Stomach smooth muscle (tissue), 2 donors: ENCODE measurements at regions not wholly inside any gene's neighbourhood (a gene's known extent, or its start where the extent isn't known, plus 50 kb on each side); places are given as distances from the start of the nearest gene placed in this dataset.

Experiments
- H3K27ac ChIP-seq: one replicate; pipeline ENCODE4 v1.7.0; 2013; ENCODE audit warnings: mild to moderate bottlenecking, low read length, inconsistent platforms
- H3K27me3 ChIP-seq, 2 donors: one replicate each; pipeline ENCODE4 v1.7.0; 2013; ENCODE audit warnings: low read length in 2 of 2; ENCODE audit not compliant: insufficient read depth in 2 of 2, control insufficient read depth in 1 of 2
- H3K36me3 ChIP-seq, 2 donors: one replicate each; pipeline ENCODE4 v1.7.0; 2013; ENCODE audit warnings: low read length in 2 of 2; ENCODE audit not compliant: control insufficient read depth in 2 of 2, insufficient read depth in 2 of 2
- H3K4me1 ChIP-seq: one replicate; pipeline ENCODE4 v1.7.0; 2013; ENCODE audit warnings: low read length; ENCODE audit not compliant: control insufficient read depth, insufficient read depth
- H3K4me3 ChIP-seq, 2 donors: one replicate each; pipeline ENCODE4 v1.7.0; 2013; ENCODE audit warnings: low read length in 2 of 2
- H3K9ac ChIP-seq, 2 donors: one replicate each; pipeline ENCODE4 v1.7.0; 2013; ENCODE audit warnings: low read length in 2 of 2, mild to moderate bottlenecking in 1 of 2
- H3K9me3 ChIP-seq, 2 donors: one replicate each; pipeline ENCODE4 v1.7.0; 2013; ENCODE audit warnings: low read length in 2 of 2; ENCODE audit not compliant: control insufficient read depth in 2 of 2
- donor health status: healthy.
- donor health status: Pancreatic carcinoma.

DNA sequence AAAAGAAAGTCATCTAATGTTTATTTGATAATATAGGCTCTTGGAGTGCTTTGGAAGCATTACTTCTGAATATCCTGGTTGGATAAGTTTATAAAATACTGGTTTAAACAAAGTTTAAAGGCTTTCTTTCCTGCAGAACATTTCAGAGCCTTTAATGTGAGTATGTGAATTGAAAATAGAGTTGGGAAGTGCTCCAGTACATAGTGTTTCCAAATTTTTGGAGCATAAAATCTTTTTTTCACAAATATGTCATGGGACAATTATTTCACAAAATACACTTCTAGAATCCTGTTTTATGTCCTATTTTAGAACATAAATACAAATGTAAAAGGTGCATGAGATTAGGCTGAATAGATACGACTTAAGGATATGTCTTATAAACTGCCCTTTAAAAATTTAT lies 158.9 kb upstream of the HNRNPA3 start:
- Histone ChIP-seq H3K27me3 (no peaks in the 10 kb centered on the region), H3K4me1 (no peaks in the 10 kb centered on the region), H3K9ac (no peak overlapping the region), H3K27ac (no peak overlapping the region), H3K4me3 (no peak overlapping the region), H3K36me3 (no peaks in the 10 kb centered on the region), H3K9me3 (no peaks in the 10 kb centered on the region)

DNA sequence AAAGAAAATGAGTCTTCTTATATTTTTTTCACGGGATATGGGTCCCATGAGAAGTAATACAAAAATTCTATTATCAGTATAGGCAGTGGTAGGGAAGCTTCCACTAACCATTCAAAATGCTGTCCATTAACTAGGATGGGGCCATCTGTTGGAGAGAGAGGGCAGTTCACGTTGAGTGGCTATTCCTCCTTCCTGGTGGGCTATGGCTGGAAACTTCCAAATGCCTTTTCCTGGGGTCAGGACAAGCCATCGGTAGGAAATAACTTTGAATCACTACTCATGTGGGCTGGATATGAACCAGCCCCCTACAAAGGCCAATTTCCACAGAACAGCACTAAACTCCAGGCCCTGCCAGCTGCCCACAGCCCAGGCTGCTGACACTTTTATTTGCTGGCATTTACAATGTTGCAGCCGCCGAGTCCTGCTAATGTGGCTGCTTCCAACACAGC lies 156.1 kb upstream of the HNRNPA3 start:
- Histone ChIP-seq H3K27ac (no peak overlapping the region), H3K9me3 (no peaks in the 10 kb centered on the region), H3K4me3 (no peak overlapping the region), H3K4me1 (no peaks in the 10 kb centered on the region), H3K27me3 (no peaks in the 10 kb centered on the region), H3K36me3 (no peaks in the 10 kb centered on the region), H3K9ac (no peak overlapping the region)

GRCh38 chr2:177058747-177059146 lies 153.8 kb upstream of the HNRNPA3 start:
- H3K9ac ChIP-seq = no peak overlapping the region
- H3K27ac ChIP-seq = no peak overlapping the region
- no peaks in the 10 kb centered on the region for H3K36me3 ChIP-seq
- no peak overlapping the region for H3K4me3 ChIP-seq
- H3K4me1 ChIP-seq = no peaks in the 10 kb centered on the region
- no peaks in the 10 kb centered on the region for H3K27me3 ChIP-seq
- H3K9me3 ChIP-seq = no peaks in the 10 kb centered on the region

DNA sequence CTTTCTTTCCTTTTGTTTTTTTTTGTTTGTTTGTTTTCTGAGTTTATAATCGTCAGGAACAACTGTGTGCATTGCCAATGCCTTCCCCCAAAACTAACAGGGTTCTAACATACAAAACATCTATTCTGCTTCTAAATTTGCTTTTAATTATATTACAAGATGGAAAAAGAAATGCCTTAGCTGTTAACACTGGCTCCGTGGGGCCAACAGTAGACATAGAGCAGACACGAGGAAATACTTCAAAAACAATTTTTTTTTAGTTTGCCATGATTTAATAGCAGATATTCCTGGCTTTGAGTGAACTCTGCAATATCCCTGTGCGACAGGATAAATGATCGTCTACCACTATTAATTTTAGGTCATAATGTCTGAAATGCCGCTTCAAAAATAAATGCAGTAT lies 153.3 kb upstream of the HNRNPA3 start:
- no peak overlapping the region for H3K27ac ChIP-seq
- no peak overlapping the region for H3K4me3 ChIP-seq
- no peaks in the 10 kb centered on the region for H3K4me1 ChIP-seq
- H3K36me3 ChIP-seq = no peaks in the 10 kb centered on the region
- H3K27me3 ChIP-seq = no peaks in the 10 kb centered on the region
- no peak overlapping the region for H3K9ac ChIP-seq
- no peaks in the 10 kb centered on the region for H3K9me3 ChIP-seq

- Histone ChIP-seq H3K36me3 (no peaks in the 10 kb centered on the region), H3K27ac (no peak overlapping the region), H3K9me3 (no peaks in the 10 kb centered on the region), H3K4me1 (no peaks in the 10 kb centered on the region), H3K4me3 (no peak overlapping the region), H3K9ac (no peak overlapping the region), H3K27me3 (no peaks in the 10 kb centered on the region)
Measured at GRCh38 chr2:177063331-177063730, 149.3 kb upstream of the HNRNPA3 start.

DNA sequence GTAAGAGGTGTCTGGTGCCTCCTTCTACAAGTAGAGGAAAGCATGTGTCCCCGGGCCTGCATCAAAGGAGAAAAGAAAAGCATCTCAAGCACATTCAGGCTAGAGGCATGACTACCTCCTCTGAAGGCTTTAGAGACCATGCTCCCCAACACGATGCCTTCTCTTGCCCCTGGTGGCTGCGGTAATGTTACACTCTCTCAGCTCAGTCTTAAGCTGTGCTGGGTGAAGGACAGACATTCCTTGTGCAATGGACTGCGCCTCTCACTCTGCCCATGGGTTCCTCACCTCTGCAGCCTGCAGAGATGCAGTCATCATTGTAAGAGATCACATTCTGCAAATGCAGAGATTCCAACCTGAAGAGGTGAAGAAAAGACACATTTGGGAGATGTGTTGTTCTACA lies 148.2 kb upstream of the HNRNPA3 start:
- H3K9ac ChIP-seq = no peak overlapping the region
- no peaks in the 10 kb centered on the region for H3K36me3 ChIP-seq
- H3K4me3 ChIP-seq = no peak overlapping the region
- H3K27me3 ChIP-seq = no peaks in the 10 kb centered on the region
- no peaks in the 10 kb centered on the region for H3K9me3 ChIP-seq
- H3K27ac ChIP-seq = no peak overlapping the region
- no peaks in the 10 kb centered on the region for H3K4me1 ChIP-seq

GRCh38 chr2:177068967-177069366 lies 143.6 kb upstream of the HNRNPA3 start:
- Histone ChIP-seq H3K36me3 (no peaks in the 10 kb centered on the region), H3K4me3 (no peak overlapping the region), H3K4me1 (no peaks in the 10 kb centered on the region), H3K9me3 (no peaks in the 10 kb centered on the region), H3K27ac (no peak overlapping the region), H3K9ac (no peak overlapping the region), H3K27me3 (no peaks in the 10 kb centered on the region)

- Histone ChIP-seq H3K4me1 (no peaks in the 10 kb centered on the region), H3K9ac (no peak overlapping the region), H3K27me3 (no peaks in the 10 kb centered on the region), H3K27ac (no peak overlapping the region), H3K9me3 (no peaks in the 10 kb centered on the region), H3K4me3 (no peak overlapping the region), H3K36me3 (no peaks in the 10 kb centered on the region)
Measured at GRCh38 chr2:177072090-177072489, 140.5 kb upstream of the HNRNPA3 start.

DNA sequence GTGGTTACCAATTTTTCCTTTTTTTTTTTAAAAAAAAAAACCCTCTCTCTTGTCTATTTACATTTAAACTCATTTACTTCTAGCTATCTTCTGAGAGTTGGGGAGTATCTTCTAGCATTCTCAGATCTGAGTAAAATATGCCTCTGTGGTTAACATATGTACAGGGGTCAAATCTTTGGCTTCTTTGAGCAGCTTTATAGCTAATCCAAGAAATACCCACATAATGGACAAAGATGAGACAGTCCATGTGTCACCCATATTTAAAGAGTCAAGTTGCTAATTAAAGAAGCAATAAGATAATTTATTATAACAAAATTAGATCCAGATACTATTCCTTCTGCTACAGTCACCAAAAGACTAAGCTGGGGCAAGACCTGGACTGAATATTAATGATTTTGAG lies 139.0 kb upstream of the HNRNPA3 start:
- H3K4me1 ChIP-seq = peaks cover 2% of the 10 kb centered on the region
- no peaks in the 10 kb centered on the region for H3K9me3 ChIP-seq
- no peak overlapping the region for H3K4me3 ChIP-seq
- no peaks in the 10 kb centered on the region for H3K36me3 ChIP-seq
- H3K9ac ChIP-seq = no peak overlapping the region
- H3K27ac ChIP-seq = no peak overlapping the region
- no peaks in the 10 kb centered on the region for H3K27me3 ChIP-seq

GRCh38 chr2:177074099-177074710 lies 138.4 kb upstream of the HNRNPA3 start:
- no peak overlapping the region for H3K9ac ChIP-seq
- peaks cover 4% of the 10 kb centered on the region for H3K4me1 ChIP-seq
- H3K27me3 ChIP-seq = no peaks in the 10 kb centered on the region
- H3K9me3 ChIP-seq = no peaks in the 10 kb centered on the region
- no peak overlapping the region for H3K27ac ChIP-seq
- H3K36me3 ChIP-seq = no peaks in the 10 kb centered on the region
- no peak overlapping the region for H3K4me3 ChIP-seq

DNA sequence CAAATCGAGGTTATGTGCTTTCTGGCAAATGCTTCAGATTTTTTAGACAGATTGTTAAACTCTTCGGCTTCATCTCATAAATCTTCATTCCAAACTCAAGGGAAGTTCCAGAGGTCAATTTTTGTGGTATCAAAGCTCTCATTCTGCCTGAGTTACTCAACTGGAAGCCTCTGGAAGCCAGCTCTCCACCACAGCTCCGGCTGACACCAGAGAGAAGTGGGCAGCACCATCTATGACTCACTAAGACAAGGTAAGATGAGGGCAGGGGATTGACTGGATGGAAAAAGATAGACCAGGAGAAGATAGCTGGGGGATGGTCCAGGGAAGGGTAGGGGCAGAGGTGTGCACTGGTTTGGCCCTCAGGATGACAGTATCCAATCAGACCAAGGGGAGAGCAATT lies 137.3 kb upstream of the HNRNPA3 start:
- H3K4me1 ChIP-seq = peaks cover 4% of the 10 kb centered on the region
- no peak overlapping the region for H3K27ac ChIP-seq
- no peaks in the 10 kb centered on the region for H3K9me3 ChIP-seq
- H3K4me3 ChIP-seq = no peak overlapping the region
- H3K9ac ChIP-seq = no peak overlapping the region
- H3K27me3 ChIP-seq = no peaks in the 10 kb centered on the region
- no peaks in the 10 kb centered on the region for H3K36me3 ChIP-seq
